ENCODE measurements at regions not wholly inside any gene's neighbourhood (a gene's known extent, or its start where the extent isn't known, plus 50 kb on each side); places are given as distances from the start of the nearest gene placed in this dataset.

DNA sequence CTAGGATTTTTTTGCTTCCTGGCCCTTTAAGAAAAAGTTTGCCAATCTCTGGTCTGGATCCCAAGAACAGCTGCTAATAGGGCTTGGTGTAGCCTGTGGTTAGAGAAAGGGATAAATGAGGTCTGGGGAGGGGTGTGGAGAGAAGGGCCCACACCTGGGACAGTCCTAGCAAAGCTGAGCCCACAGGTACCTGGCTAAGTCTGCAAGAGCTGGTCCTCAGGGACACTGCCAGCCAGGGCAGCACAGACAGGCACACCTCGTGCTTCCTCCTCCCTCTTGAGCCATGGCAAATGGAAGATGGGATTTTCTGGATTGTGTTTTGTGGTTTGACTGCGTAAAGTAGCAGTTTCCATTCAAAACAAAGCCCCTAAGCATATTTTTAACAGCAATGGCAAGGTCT is 217.5 kb downstream of the SOX9 start:
- TF ChIP-seq, protein P1, sequence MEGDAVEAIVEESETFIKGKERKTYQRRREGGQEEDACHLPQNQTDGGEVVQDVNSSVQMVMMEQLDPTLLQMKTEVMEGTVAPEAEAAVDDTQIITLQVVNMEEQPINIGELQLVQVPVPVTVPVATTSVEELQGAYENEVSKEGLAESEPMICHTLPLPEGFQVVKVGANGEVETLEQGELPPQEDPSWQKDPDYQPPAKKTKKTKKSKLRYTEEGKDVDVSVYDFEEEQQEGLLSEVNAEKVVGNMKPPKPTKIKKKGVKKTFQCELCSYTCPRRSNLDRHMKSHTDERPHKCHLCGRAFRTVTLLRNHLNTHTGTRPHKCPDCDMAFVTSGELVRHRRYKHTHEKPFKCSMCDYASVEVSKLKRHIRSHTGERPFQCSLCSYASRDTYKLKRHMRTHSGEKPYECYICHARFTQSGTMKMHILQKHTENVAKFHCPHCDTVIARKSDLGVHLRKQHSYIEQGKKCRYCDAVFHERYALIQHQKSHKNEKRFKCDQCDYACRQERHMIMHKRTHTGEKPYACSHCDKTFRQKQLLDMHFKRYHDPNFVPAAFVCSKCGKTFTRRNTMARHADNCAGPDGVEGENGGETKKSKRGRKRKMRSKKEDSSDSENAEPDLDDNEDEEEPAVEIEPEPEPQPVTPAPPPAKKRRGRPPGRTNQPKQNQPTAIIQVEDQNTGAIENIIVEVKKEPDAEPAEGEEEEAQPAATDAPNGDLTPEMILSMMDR (IDR thresholded peaks at IDR 0.05): no peak
- TF ChIP-seq POLR2A (IDR thresholded peaks at IDR 0.05): no peak

Measured in ovary (tissue), 3 donors.